ENCODE measurements at regions not wholly inside any gene's neighbourhood (a gene's known extent, or its start where the extent isn't known, plus 50 kb on each side); places are given as distances from the start of the nearest gene placed in this dataset.

- DNase-seq (ENCODE audit: low spot score) (no peak), ATAC-seq (ENCODE audit: low FRiP score) (no peak)
- TF ChIP-seq CTCF (IDR thresholded peaks at IDR 0.05) = no peak
Measured at GRCh38 chr20:54340667-54341081, 132.8 kb downstream of the PFDN4 start.

- ATAC-seq (ENCODE audit: low FRiP score) (no peak), DNase-seq (ENCODE audit: low spot score) (no peak)
- TF ChIP-seq CTCF (IDR thresholded peaks at IDR 0.05) = no peak
Measured at GRCh38 chr20:54342258-54342920, 133.0 kb upstream of the DOK5 start.

GRCh38 chr20:54343099-54343498, 132.3 kb upstream of the DOK5 start:
- ATAC-seq (ENCODE audit: low FRiP score) (no peak), DNase-seq (ENCODE audit: low spot score) (no peak)
- TF ChIP-seq CTCF (IDR thresholded peaks at IDR 0.05) = no peak

- no peak for DNase-seq (ENCODE audit: low spot score)
- no peak for TF ChIP-seq CTCF (IDR thresholded peaks at IDR 0.05)
- ATAC-seq (ENCODE audit: low FRiP score) = no peak
Measured at GRCh38 chr20:54343634-54344033, 131.8 kb upstream of the DOK5 start.

GRCh38 chr20:54344832-54345231, 130.6 kb upstream of the DOK5 start:
- TF ChIP-seq CTCF (IDR thresholded peaks at IDR 0.05) = no peak
- ATAC-seq (ENCODE audit: low FRiP score) (no peak), DNase-seq (ENCODE audit: low spot score) (no peak)

- TF ChIP-seq CTCF (IDR thresholded peaks at IDR 0.05) = no peak
- no peak for DNase-seq (ENCODE audit: low spot score)
- peak; percentile 75 for ATAC-seq (ENCODE audit: low FRiP score)
Measured at GRCh38 chr20:54345301-54345724, 130.1 kb upstream of the DOK5 start.

GRCh38 chr20:54345821-54346220, 129.6 kb upstream of the DOK5 start:
- no peak for TF ChIP-seq CTCF (IDR thresholded peaks at IDR 0.05)
- DNase-seq (ENCODE audit: low spot score) (no peak), ATAC-seq (ENCODE audit: low FRiP score) (no peak)
